DND-41 (cell line): ENCODE measurements at regions not wholly inside any gene's neighbourhood (a gene's known extent, or its start where the extent isn't known, plus 50 kb on each side); places are given as distances from the start of the nearest gene placed in this dataset.

Experiments
- ATAC-seq: fragments of 200-7000 bp; cut with Tn5 transposase; 3 replicates; pipeline ENCODE4 v1.9.1; 2021; ENCODE audit warnings: low read depth; ENCODE audit not compliant: insufficient read depth
- DNase-seq: peaks from one replicate; pipeline ENCODE4 v3.0.0-alpha.2; 2020
- H2AFZ ChIP-seq: 2 replicates; pipeline ENCODE4 v1.6.0; 2012; ENCODE audit warnings: low read depth, low read length
- H3K27ac ChIP-seq: 2 replicates; pipeline ENCODE4 v1.5.1; 2012; ENCODE audit warnings: low read length, inconsistent platforms
- H3K27me3 ChIP-seq: fragments of 200-600 bp; sonication (generic); 2 replicates; pipeline ENCODE4 v1.6.0; 2012; ENCODE audit warnings: low read length, mild to moderate bottlenecking, inconsistent platforms; ENCODE audit not compliant: insufficient read depth, poor library complexity
- H3K36me3 ChIP-seq: 2 replicates; pipeline ENCODE4 v1.5.1; 2012; ENCODE audit warnings: low read length, inconsistent platforms; ENCODE audit not compliant: insufficient read depth
- H3K4me1 ChIP-seq: 2 replicates; pipeline ENCODE4 v1.5.1; 2012; ENCODE audit warnings: mild to moderate bottlenecking, low read length; ENCODE audit not compliant: insufficient read depth
- H3K4me2 ChIP-seq: 2 replicates; pipeline ENCODE4 v1.6.0; 2012; ENCODE audit warnings: mild to moderate bottlenecking, moderate library complexity, low read length, inconsistent platforms; ENCODE audit not compliant: insufficient read depth
- H3K4me3 ChIP-seq, 2 experiments: fragments of 200-600 bp in 1 of 2; shearing (Covaris generic) in 1 of 2; 2 replicates each; pipeline ENCODE4 v1.5.1; 2012 to 2016; ENCODE audit warnings: inconsistent platforms in 2 of 2, low read length in 2 of 2, mild to moderate bottlenecking in 2 of 2, low read depth in 1 of 2, moderate library complexity in 1 of 2
- H3K79me2 ChIP-seq: 2 replicates; pipeline ENCODE4 v1.6.0; 2012; ENCODE audit warnings: low read length, inconsistent platforms; ENCODE audit not compliant: insufficient read depth
- H3K9ac ChIP-seq: 2 replicates; pipeline ENCODE4 v1.6.0; 2012; ENCODE audit warnings: low read depth, mild to moderate bottlenecking, inconsistent platforms, low read length, moderate library complexity
- H3K9me3 ChIP-seq: 2 replicates; pipeline ENCODE4 v1.5.1; 2012; ENCODE audit warnings: low read length, moderate library complexity, mild to moderate bottlenecking, inconsistent platforms; ENCODE audit not compliant: insufficient read depth, severe bottlenecking
- H4K20me1 ChIP-seq: 2 replicates; pipeline ENCODE4 v1.6.0; 2012; ENCODE audit warnings: low read length; ENCODE audit not compliant: insufficient read depth
- EZH2 ChIP-seq: IDR thresholded peaks from 3 replicates; pipeline ENCODE4 v1.6.1; 2012; ENCODE audit warnings: borderline replicate concordance, low read depth, mild to moderate bottlenecking, moderate library complexity, low read length, inconsistent platforms; ENCODE audit not compliant: severe bottlenecking
- TF ChIP-seq, protein P1 (sequence below): IDR thresholded peaks from 2 replicates; pipeline ENCODE4 v1.5.1; 2012; ENCODE audit warnings: borderline replicate concordance, low read length, moderate library complexity, mild to moderate bottlenecking; ENCODE audit not compliant: poor library complexity, severe bottlenecking; ENCODE audit errors: extremely low read depth

DNA sequence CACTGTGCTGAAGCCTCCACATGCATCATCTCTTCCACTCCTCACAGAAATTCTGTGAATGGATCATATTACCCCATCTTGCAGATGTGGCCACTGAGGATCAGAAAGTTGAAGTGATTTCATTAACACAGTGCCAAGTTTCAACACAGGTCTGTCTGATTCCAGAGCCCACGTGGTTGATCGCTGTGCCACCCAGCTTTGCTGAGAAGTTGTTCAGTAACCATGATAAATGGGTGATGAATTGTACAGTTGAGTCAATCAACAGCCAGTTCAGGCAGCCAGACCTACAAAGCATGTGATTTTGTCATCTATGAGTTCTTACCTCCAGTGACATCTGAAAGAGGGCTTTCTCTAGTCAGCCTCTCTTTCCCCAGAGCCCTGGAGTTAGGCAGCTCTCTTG lies 61.8 kb upstream of the GRHL3 start:
- ATAC-seq: no peak

DNA sequence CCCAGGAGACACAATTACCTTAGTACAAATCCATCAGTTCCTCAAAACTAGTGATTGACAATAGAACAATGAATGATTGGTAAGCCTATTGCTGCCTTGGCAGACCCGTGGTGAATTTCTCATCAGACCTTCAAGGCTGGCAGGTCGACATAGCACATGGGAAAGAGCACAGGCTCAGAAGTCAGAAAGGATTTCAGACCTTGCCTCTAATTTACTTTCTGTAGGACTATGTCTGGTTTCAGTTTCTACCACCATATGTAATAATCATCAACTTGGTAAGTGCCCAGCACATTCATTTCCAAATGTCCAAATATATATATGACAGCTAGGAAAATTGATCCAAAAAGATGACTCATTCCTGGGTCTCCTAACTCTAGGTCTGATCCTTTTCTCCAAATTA lies 62.5 kb upstream of the GRHL3 start:
- H3K4me2 ChIP-seq: no peak overlapping the region
- H3K4me3 ChIP-seq: no peak overlapping the region
- no peak for ATAC-seq
- H3K27ac ChIP-seq: no peak overlapping the region
- no peak overlapping the region for H2AFZ ChIP-seq
- no peak for TF ChIP-seq EZH2
- TF ChIP-seq, protein P1, sequence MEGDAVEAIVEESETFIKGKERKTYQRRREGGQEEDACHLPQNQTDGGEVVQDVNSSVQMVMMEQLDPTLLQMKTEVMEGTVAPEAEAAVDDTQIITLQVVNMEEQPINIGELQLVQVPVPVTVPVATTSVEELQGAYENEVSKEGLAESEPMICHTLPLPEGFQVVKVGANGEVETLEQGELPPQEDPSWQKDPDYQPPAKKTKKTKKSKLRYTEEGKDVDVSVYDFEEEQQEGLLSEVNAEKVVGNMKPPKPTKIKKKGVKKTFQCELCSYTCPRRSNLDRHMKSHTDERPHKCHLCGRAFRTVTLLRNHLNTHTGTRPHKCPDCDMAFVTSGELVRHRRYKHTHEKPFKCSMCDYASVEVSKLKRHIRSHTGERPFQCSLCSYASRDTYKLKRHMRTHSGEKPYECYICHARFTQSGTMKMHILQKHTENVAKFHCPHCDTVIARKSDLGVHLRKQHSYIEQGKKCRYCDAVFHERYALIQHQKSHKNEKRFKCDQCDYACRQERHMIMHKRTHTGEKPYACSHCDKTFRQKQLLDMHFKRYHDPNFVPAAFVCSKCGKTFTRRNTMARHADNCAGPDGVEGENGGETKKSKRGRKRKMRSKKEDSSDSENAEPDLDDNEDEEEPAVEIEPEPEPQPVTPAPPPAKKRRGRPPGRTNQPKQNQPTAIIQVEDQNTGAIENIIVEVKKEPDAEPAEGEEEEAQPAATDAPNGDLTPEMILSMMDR: no peak
- H3K9ac ChIP-seq: no peak overlapping the region
- H3K4me1 ChIP-seq: no peaks in the 10 kb centered on the region
- H3K27me3 ChIP-seq: peaks cover 10% of the 10 kb centered on the region
- DNase-seq: no peak
- H3K36me3 ChIP-seq: no peaks in the 10 kb centered on the region
- no peaks in the 10 kb centered on the region for H3K9me3 ChIP-seq
- no peaks in the 10 kb centered on the region for H3K79me2 ChIP-seq
- H4K20me1 ChIP-seq: no peaks in the 10 kb centered on the region

More for the DNA sequence above, 61.8 kb upstream of the GRHL3 start:
- no peak for DNase-seq
- H4K20me1 ChIP-seq: no peaks in the 10 kb centered on the region
- TF ChIP-seq EZH2: no peak
- TF ChIP-seq, protein P1: no peak
- no peak overlapping the region for H3K9ac ChIP-seq
- no peak overlapping the region for H3K4me3 ChIP-seq
- H3K9me3 ChIP-seq: no peaks in the 10 kb centered on the region
- no peaks in the 10 kb centered on the region for H3K36me3 ChIP-seq
- no peak overlapping the region for H3K27ac ChIP-seq
- no peaks in the 10 kb centered on the region for H3K79me2 ChIP-seq
- H3K4me1 ChIP-seq: no peaks in the 10 kb centered on the region
- H2AFZ ChIP-seq: no peak overlapping the region
- H3K4me2 ChIP-seq: no peak overlapping the region
- H3K27me3 ChIP-seq: peaks cover 8% of the 10 kb centered on the region

DNA sequence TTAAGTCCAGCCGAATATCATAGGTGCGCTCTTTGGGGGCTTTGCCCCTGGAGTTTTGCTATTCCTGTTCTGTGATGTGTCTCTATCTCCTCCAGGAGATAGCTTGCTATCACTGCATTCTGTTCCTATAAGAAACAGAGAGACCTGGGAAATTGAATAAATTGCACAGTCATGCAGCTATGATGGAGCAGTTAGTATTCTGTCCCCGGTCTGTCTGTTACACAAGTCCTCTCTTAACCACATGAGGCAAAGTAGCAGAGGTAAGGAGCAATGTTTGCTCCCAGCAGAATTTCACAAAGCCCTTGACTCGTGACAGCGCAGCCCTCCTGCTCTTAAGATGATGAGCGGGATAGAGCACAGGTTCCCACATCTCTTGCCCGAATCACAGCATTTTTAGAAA lies 63.9 kb upstream of the GRHL3 start:
- DNase-seq: no peak
- no peak overlapping the region for H3K4me3 ChIP-seq

More for the DNA sequence above, 63.9 kb upstream of the GRHL3 start:
- no peaks in the 10 kb centered on the region for H3K9me3 ChIP-seq
- H3K9ac ChIP-seq: no peak overlapping the region
- H3K4me1 ChIP-seq: no peaks in the 10 kb centered on the region
- no peak overlapping the region for H3K27ac ChIP-seq
- H3K27me3 ChIP-seq: peaks cover 10% of the 10 kb centered on the region
- no peak for ATAC-seq
- no peaks in the 10 kb centered on the region for H4K20me1 ChIP-seq
- no peak overlapping the region for H3K4me2 ChIP-seq
- TF ChIP-seq EZH2: no peak
- TF ChIP-seq, protein P1: no peak
- no peak overlapping the region for H2AFZ ChIP-seq
- no peaks in the 10 kb centered on the region for H3K79me2 ChIP-seq
- no peaks in the 10 kb centered on the region for H3K36me3 ChIP-seq
